IMR-90 (cell line): ENCODE measurements at regions not wholly inside any gene's neighbourhood (a gene's known extent, or its start where the extent isn't known, plus 50 kb on each side); places are given as distances from the start of the nearest gene placed in this dataset.

ENCODE experiments used
- ATAC-seq: fragments of 200-7000 bp; cut with Tn5 transposase; 2 replicates; pipeline ENCODE4 v1.9.1; 2020; ENCODE audit warnings: low read depth, mild to moderate bottlenecking, moderate library complexity
- BruUV-seq: library from RNA; stranded (reverse); fragments of 400-500 nt; replicated peaks from 2 replicates; lab custom pipeline; 2021; lab: Mats Ljungman, UMichigan
- CTCF ChIA-PET: fragments of 300-600 bp; formaldehyde crosslinking; extraction: SDS; loops from one replicate; lab custom pipeline; 2021; ENCODE audit warnings: antibody characterized with exemption; lab: Yijun Ruan, JAX
- POLR2A ChIA-PET: fragments of 300-600 bp; sonication (Branson Sonifier 250); formaldehyde crosslinking; loops from one replicate; lab custom pipeline; 2022; ENCODE audit warnings: antibody characterized with exemption; ENCODE audit not compliant: unreplicated experiment; lab: Charles Lee
- DNase-seq: peaks from one replicate; pipeline ENCODE4 v3.0.0; 2013
- H2AFZ ChIP-seq: replicated peaks from 2 replicates; pipeline ENCODE3; 2013; ENCODE audit warnings: low read length, mild to moderate bottlenecking; ENCODE audit not compliant: poor library complexity
- H2AK5ac ChIP-seq: 2 replicates; pipeline ENCODE4 v1.6.1; 2013; ENCODE audit warnings: low read depth, low read length, inconsistent platforms
- H2AK9ac ChIP-seq: replicated peaks from 2 replicates; pipeline ENCODE3; 2013; ENCODE audit warnings: mild to moderate bottlenecking, low read depth, low read length, moderate library complexity; ENCODE audit not compliant: poor library complexity
- H2BK120ac ChIP-seq: 2 replicates; pipeline ENCODE4 v1.6.1; 2013; ENCODE audit warnings: low read depth, low read length, inconsistent platforms
- H2BK15ac ChIP-seq: 3 replicates; pipeline ENCODE4 v1.6.1; 2013; ENCODE audit warnings: low read depth, low read length, inconsistent platforms
- H2BK20ac ChIP-seq: 2 replicates; pipeline ENCODE4 v1.6.1; 2013; ENCODE audit warnings: low read depth, mild to moderate bottlenecking, inconsistent platforms, low read length, moderate library complexity
- H2BK5ac ChIP-seq: 2 replicates; pipeline ENCODE4 v1.6.1; 2013; ENCODE audit warnings: mild to moderate bottlenecking, low read depth, low read length, inconsistent platforms; ENCODE audit not compliant: poor library complexity, severe bottlenecking
- H3K14ac ChIP-seq: replicated peaks from 2 replicates; pipeline ENCODE4 v1.6.1; 2013; ENCODE audit warnings: low read depth, low read length, inconsistent platforms
- H3K18ac ChIP-seq: 2 replicates; pipeline ENCODE4 v1.6.1; 2013; ENCODE audit warnings: low read depth, low read length, control low read depth
- H3K23ac ChIP-seq: 2 replicates; pipeline ENCODE4 v1.6.1; 2013; ENCODE audit warnings: low read depth, low read length, inconsistent platforms
- H3K27ac ChIP-seq: 2 replicates; pipeline ENCODE4 v1.5.1; 2013; ENCODE audit warnings: mild to moderate bottlenecking, control low read depth, low read length; ENCODE audit not compliant: insufficient read depth
- H3K27me3 ChIP-seq: 2 replicates; pipeline ENCODE4 v1.6.1; 2013; ENCODE audit warnings: low read length; ENCODE audit not compliant: control insufficient read depth, insufficient read depth
- H3K36me3 ChIP-seq: 2 replicates; pipeline ENCODE4 v1.6.1; 2013; ENCODE audit warnings: low read length, mixed read lengths; ENCODE audit not compliant: control insufficient read depth, insufficient read depth
- H3K4ac ChIP-seq: 2 replicates; pipeline ENCODE4 v1.6.1; 2013; ENCODE audit warnings: low read depth, low read length, inconsistent platforms
- H3K4me1 ChIP-seq: 2 replicates; pipeline ENCODE4 v1.6.1; 2013; ENCODE audit warnings: low read length, mixed read lengths; ENCODE audit not compliant: control insufficient read depth, insufficient read depth
- H3K4me2 ChIP-seq: 2 replicates; pipeline ENCODE4 v1.6.1; 2013; ENCODE audit warnings: low read depth, mild to moderate bottlenecking, control low read depth, low read length, moderate library complexity
- H3K4me3 ChIP-seq: 2 replicates; pipeline ENCODE4 v1.5.1; 2013; ENCODE audit warnings: low read depth, mild to moderate bottlenecking, control low read depth, low read length, moderate library complexity; ENCODE audit not compliant: insufficient read depth
- H3K56ac ChIP-seq: 2 replicates; pipeline ENCODE4 v1.6.1; 2013; ENCODE audit warnings: low read length, inconsistent platforms; ENCODE audit not compliant: insufficient read depth; ENCODE audit errors: extremely low read depth
- H3K79me1 ChIP-seq, 2 experiments: 2 replicates each; pipeline ENCODE4 v1.6.1; 2013; ENCODE audit warnings: low read length in 2 of 2, inconsistent platforms in 1 of 2, low read depth in 1 of 2
- H3K9ac ChIP-seq: 2 replicates; pipeline ENCODE4 v1.6.1; 2013; ENCODE audit warnings: low read depth, low read length, control low read depth
- H3K9me1 ChIP-seq: 2 replicates; pipeline ENCODE4 v1.6.1; 2013; ENCODE audit warnings: low read length, inconsistent platforms; ENCODE audit not compliant: insufficient read depth
- H3K9me3 ChIP-seq: 2 replicates; pipeline ENCODE4 v1.6.1; 2013; ENCODE audit warnings: low read length; ENCODE audit not compliant: control insufficient read depth, insufficient read depth
- H4K20me1 ChIP-seq: 2 replicates; pipeline ENCODE4 v1.6.1; 2013; ENCODE audit warnings: low read length, inconsistent platforms; ENCODE audit not compliant: insufficient read depth
- H4K5ac ChIP-seq: 2 replicates; pipeline ENCODE4 v1.6.1; 2013; ENCODE audit warnings: mild to moderate bottlenecking, low read depth, low read length, control low read depth
- H4K8ac ChIP-seq, 2 experiments: 2 replicates each; pipeline ENCODE4 v1.6.1; 2013; ENCODE audit warnings: low read depth in 2 of 2, low read length in 2 of 2, control low read depth in 1 of 2, inconsistent platforms in 1 of 2
- H4K91ac ChIP-seq: 2 replicates; pipeline ENCODE4 v1.6.1; 2013; ENCODE audit warnings: low read depth, low read length, inconsistent platforms; ENCODE audit not compliant: insufficient read depth
- BHLHE40 ChIP-seq: fragments of 150-350 bp; IDR thresholded peaks from 2 replicates; pipeline ENCODE4 v1.6.1; 2016; ENCODE audit warnings: mild to moderate bottlenecking, low read depth, low read length
- CHD1 ChIP-seq: IDR thresholded peaks from 2 replicates; pipeline ENCODE4 v1.6.1; 2012; ENCODE audit warnings: low read depth, low read length, improper control_type of control experiment
- FOS ChIP-seq: fragments of 150-350 bp; IDR thresholded peaks from 2 replicates; pipeline ENCODE4 v1.6.1; 2016; ENCODE audit warnings: low read depth, low read length
- MAFK ChIP-seq: IDR thresholded peaks from 2 replicates; pipeline ENCODE4 v1.6.1; 2012; ENCODE audit warnings: low read depth, low read length, improper control_type of control experiment
- NFE2L2 ChIP-seq: fragments of 150-350 bp; IDR thresholded peaks from 2 replicates; pipeline ENCODE4 v1.6.1; 2016; ENCODE audit warnings: low read depth, mild to moderate bottlenecking, low read length
- RAD21 ChIP-seq: IDR thresholded peaks from 2 replicates; pipeline ENCODE4 v1.6.1; 2012; ENCODE audit warnings: low read length, improper control_type of control experiment
- RCOR1 ChIP-seq: IDR thresholded peaks from 2 replicates; pipeline ENCODE4 v1.6.1; 2012; ENCODE audit warnings: mild to moderate bottlenecking, low read length, improper control_type of control experiment; ENCODE audit not compliant: insufficient replicate concordance
- WGBS, 2 experiments: methylation state at CpG; one replicate each; pipeline versions ENCODE4 v1.1.5 to v1.1.7; 2013; ENCODE audit warnings: missing lambda C conversion rate in 2 of 2; ENCODE audit not compliant: insufficient read length in 1 of 2; ENCODE audit errors: extremely low coverage in 2 of 2; 5-methylcytosine and 5-hydroxymethylcytosine counted together
- dilution Hi-C: fragments of 300-500 bp; cut with HindIII; formaldehyde crosslinking; loops from one replicate; pipeline ENCODE4 v1.14.3; 2018; ENCODE audit warnings: low sequenced_read_pairs; ENCODE audit not compliant: unreplicated experiment
- in situ Hi-C: fragments of 300-500 bp; cut with MboI; formaldehyde crosslinking; loops from 3 replicates; pipeline ENCODE4 v1.14.3; 2019; ENCODE audit warnings: low sequenced_read_pairs, inconsistent platforms, mixed read lengths
- intact Hi-C: fragments of 100-400 bp; cut with micrococcal nuclease; formaldehyde crosslinking; loops from 2 replicates; pipeline ENCODE4 v1.10.0; 2022

- Histone ChIP-seq H3K79me1 (no peaks in the 10 kb centered on the region), H4K20me1 (no peaks in the 10 kb centered on the region), H3K9ac (no peak overlapping the region), H3K9me1 (peaks cover 8% of the 10 kb centered on the region), H3K56ac (no peak overlapping the region), H4K8ac (peak overlapping the region in 1 of 2 experiments; percentile 48; a peak in 2 of 4 replicates), H3K9me3 (no peaks in the 10 kb centered on the region), H2BK15ac (peak overlapping the region; percentile 87; the same call in 2 of the 3 replicates), H2BK20ac (peak overlapping the region; percentile 69; the same call in 1 of the 2 replicates), H3K4me2 (no peak overlapping the region), H4K91ac (peak overlapping the region; percentile 47), H2AFZ (peak overlapping the region; percentile 71), H3K23ac (no peak overlapping the region), H2BK5ac (peak overlapping the region; percentile 31), H3K4ac (peak overlapping the region; percentile 80), H2AK5ac (peak overlapping the region; percentile 86; the same call in 1 of the 2 replicates), H3K14ac (peak overlapping the region; percentile 20; the same call in 1 of the 2 replicates), H3K4me3 (no peak overlapping the region), H3K27ac (no peak overlapping the region; the same call in 1 of the 2 replicates), H3K4me1 (peaks cover 16% of the 10 kb centered on the region), H3K18ac (no peak overlapping the region; the same call in 1 of the 2 replicates), H3K27me3 (no peaks in the 10 kb centered on the region), H4K5ac (no peak overlapping the region), H2AK9ac (peak overlapping the region; percentile 38), H2BK120ac (peak overlapping the region; percentile 90; the same call in 1 of the 2 replicates), H3K36me3 (no peaks in the 10 kb centered on the region)
- ChIA-PET POLR2A (no interaction called here), CTCF (no interaction called here)
- dilution Hi-C loops (no loop called here), intact Hi-C loops (no loop called here), in situ Hi-C loops (loop anchor here (25.0 kb wide), 1 partner anchor 558 kb away; the partner anchor contains the start of gene CHSY1)
- 56% methylated on average over 4 of the region's 7 CpGs; no CpG with 5 or more reads in 1 of the 2 experiments for WGBS, 2 experiments
- ATAC-seq (peak; percentile 73), DNase-seq (peak; percentile 92)
- no TSS peak for BruUV-seq
- no peak for TF ChIP-seq MAFK
- TF ChIP-seq CHD1, result no peak
- peak; percentile 37; the same call in 1 of the 2 replicates for TF ChIP-seq FOS
- no peak for TF ChIP-seq RCOR1
- no peak for TF ChIP-seq BHLHE40
- 0 out of 2 replicates have a peak, but pooled peaks have one; percentile 21 for TF ChIP-seq NFE2L2
- TF ChIP-seq RAD21, result no peak
These were observed 102.1 kb downstream of the ASB7 start for GRCh38 chr15:100704281-100705055.
